Vagina (tissue), 2 donors: ENCODE measurements at regions not wholly inside any gene's neighbourhood (a gene's known extent, or its start where the extent isn't known, plus 50 kb on each side); places are given as distances from the start of the nearest gene placed in this dataset.
"Not testable (repeated sequence)": the region's sequence is repeated elsewhere in the genome, so short reads cannot be mapped to it uniquely, and the experiment has no call there.

Experiments
- DNase-seq, 2 donors: peaks; one replicate each; pipeline ENCODE4 v3.0.0-alpha.2; 2017; ENCODE audit errors: extremely low spot score in 2 of 2
- H3K27ac ChIP-seq: fragments of 200-600 bp; sonication (generic); one replicate; pipeline ENCODE4 v1.5.1; 2019
- H3K27me3 ChIP-seq: fragments of 200-600 bp; sonication (generic); one replicate; pipeline ENCODE4 v1.5.1; 2019
- H3K36me3 ChIP-seq, 2 donors: fragments of 200-600 bp; sonication (generic); one replicate each; pipeline ENCODE4 v1.5.1; 2017 to 2019
- H3K4me1 ChIP-seq: fragments of 200-600 bp; sonication (generic); one replicate; pipeline ENCODE4 v1.5.1; 2019
- H3K4me3 ChIP-seq, 2 donors: fragments of 200-600 bp; sonication (generic); 1 replicate in 1 of 2; 2 replicates in 1 of 2; pipeline ENCODE4 v1.5.1; 2016 to 2019
- H3K9me3 ChIP-seq: fragments of 200-600 bp; sonication (generic); one replicate; pipeline ENCODE4 v1.5.1; 2019
- CTCF ChIP-seq, 3 experiments: fragments of 450-650 bp in 2 of 3; fragments of 200-600 bp in 1 of 3; sonication (generic) in 1 of 3; IDR thresholded peaks; one replicate each; pipeline ENCODE4 v1.5.1; 2017 to 2019; ENCODE audit warnings: antibody characterized with exemption in 3 of 3, mild to moderate bottlenecking in 2 of 3, moderate library complexity in 2 of 3
- POLR2A ChIP-seq, 2 donors: fragments of 450-650 bp; IDR thresholded peaks; one replicate each; pipeline ENCODE4 v1.6.1; 2017; ENCODE audit warnings: antibody characterized with exemption in 2 of 2, mild to moderate bottlenecking in 2 of 2, moderate library complexity in 2 of 2
- POLR2AphosphoS5 ChIP-seq, 2 donors: sonication (generic); formaldehyde crosslinking; IDR thresholded peaks; one replicate each; pipeline ENCODE4 v1.9.0; 2017; ENCODE audit warnings: antibody characterized with exemption in 2 of 2, mild to moderate bottlenecking in 2 of 2, low read depth in 1 of 2; ENCODE audit not compliant: insufficient read depth in 1 of 2
- intact Hi-C: fragments of 100-400 bp; cut with DNase I; formaldehyde crosslinking; loops from one replicate; pipeline ENCODE4 v1.15.1; 2023

GRCh38 chr5:50547303-50547702, 106.2 kb upstream of the EMB start:
- TF ChIP-seq CTCF (IDR thresholded peaks at IDR 0.05), result no peak

GRCh38 chr5:50550267-50550666, 109.2 kb upstream of the EMB start:
- Histone ChIP-seq H3K9me3 (no peaks in the 10 kb centered on the region), H3K27ac (no peak overlapping the region), H3K4me1 (no peaks in the 10 kb centered on the region), H3K36me3 (no peaks in the 10 kb centered on the region), H3K4me3 (no peak overlapping the region), H3K27me3 (no peaks in the 10 kb centered on the region)
- no peak for TF ChIP-seq POLR2A (IDR thresholded peaks at IDR 0.05)
- TF ChIP-seq POLR2AphosphoS5 (IDR thresholded peaks at IDR 0.05; ENCODE audit: insufficient read depth in 1 of 2, low read depth in 1 of 2), result no peak
- TF ChIP-seq CTCF (IDR thresholded peaks at IDR 0.05), result no peak
- intact Hi-C loops, result no loop called here
- DNase-seq, result no peak

More at GRCh38 chr5:50547303-50547702, 106.2 kb upstream of the EMB start:
- Histone ChIP-seq H3K9me3 (no peaks in the 10 kb centered on the region), H3K27ac (no peak overlapping the region), H3K4me3 (no peak overlapping the region), H3K36me3 (no peaks in the 10 kb centered on the region), H3K4me1 (no peaks in the 10 kb centered on the region), H3K27me3 (no peaks in the 10 kb centered on the region)
- intact Hi-C loops, result no loop called here
- no peak for DNase-seq

GRCh38 chr5:50550993-50551392, 109.9 kb upstream of the EMB start:
- H3K4me3 ChIP-seq, result no peak overlapping the region
- DNase-seq, result no peak

DNA sequence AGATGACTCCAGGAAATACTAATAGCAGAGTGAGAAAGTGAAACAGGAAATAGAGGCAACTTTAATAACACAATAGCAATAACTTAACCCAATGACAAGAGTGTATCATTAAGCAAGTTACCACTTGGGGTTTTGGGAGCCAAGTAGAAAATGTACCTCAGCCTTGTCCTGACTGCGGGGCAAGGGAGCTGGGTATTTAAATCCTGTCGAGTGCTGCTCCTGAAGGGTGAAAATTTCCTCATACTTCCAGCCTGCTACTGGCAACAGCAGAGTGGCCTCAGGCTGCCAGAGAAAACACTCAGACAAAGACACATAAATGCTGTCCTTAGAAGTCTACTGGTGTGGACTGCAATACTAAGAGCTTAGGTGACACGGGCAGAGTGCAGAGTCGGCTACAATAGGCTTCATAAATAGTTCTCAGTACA, 112.5 kb upstream of the EMB start:
- no peaks in the 10 kb centered on the region for H3K4me1 ChIP-seq
- H3K9me3 ChIP-seq, result no peaks in the 10 kb centered on the region
- no peak overlapping the region for H3K27ac ChIP-seq
- DNase-seq, result no peak
- TF ChIP-seq POLR2A (IDR thresholded peaks at IDR 0.05) (no peak), CTCF (IDR thresholded peaks at IDR 0.05) (no peak), POLR2AphosphoS5 (IDR thresholded peaks at IDR 0.05; ENCODE audit: insufficient read depth in 1 of 2, low read depth in 1 of 2) (no peak)
- H3K27me3 ChIP-seq, result no peaks in the 10 kb centered on the region
- no peak overlapping the region for H3K4me3 ChIP-seq
- intact Hi-C loops, result no loop called here
- H3K36me3 ChIP-seq, result no peaks in the 10 kb centered on the region

More at GRCh38 chr5:50550993-50551392, 109.9 kb upstream of the EMB start:
- TF ChIP-seq POLR2A (IDR thresholded peaks at IDR 0.05) (no peak), CTCF (IDR thresholded peaks at IDR 0.05) (no peak), POLR2AphosphoS5 (IDR thresholded peaks at IDR 0.05; ENCODE audit: insufficient read depth in 1 of 2, low read depth in 1 of 2) (no peak)
- Histone ChIP-seq H3K4me1 (no peaks in the 10 kb centered on the region), H3K36me3 (no peaks in the 10 kb centered on the region), H3K9me3 (no peaks in the 10 kb centered on the region), H3K27ac (no peak overlapping the region), H3K27me3 (no peaks in the 10 kb centered on the region)
- intact Hi-C loops, result no loop called here

GRCh38 chr5:50558640-50559039, 107.8 kb upstream of the PARP8 start:
- H3K27ac ChIP-seq, H3K4me3 ChIP-seq, H3K9me3 ChIP-seq, H3K27me3 ChIP-seq, intact Hi-C loops, H3K4me1 ChIP-seq, H3K36me3 ChIP-seq, DNase-seq: not testable (repeated sequence)

DNA sequence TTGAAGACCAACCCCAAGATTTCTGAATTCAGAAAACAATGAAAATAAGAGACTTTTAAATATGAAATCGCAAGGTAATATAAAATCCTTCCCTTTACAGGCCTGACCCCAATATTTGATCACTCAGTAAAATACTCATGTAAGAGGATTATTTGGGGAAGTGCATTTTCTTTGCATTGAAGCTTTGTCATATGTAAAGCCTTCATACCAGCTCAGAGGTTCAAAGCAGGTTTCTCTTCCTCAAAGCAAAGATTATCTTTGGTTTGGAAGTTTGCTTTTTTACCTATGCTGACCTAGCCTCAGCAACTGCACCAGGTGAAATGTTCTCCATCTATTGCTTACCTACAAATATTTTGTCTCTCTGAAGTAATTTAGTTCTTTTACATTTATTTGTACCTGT, 106.5 kb upstream of the PARP8 start:
- H3K4me3 ChIP-seq, result no peak overlapping the region
- intact Hi-C loops, result no loop called here
- H3K27me3 ChIP-seq, result no peaks in the 10 kb centered on the region
- TF ChIP-seq POLR2A (IDR thresholded peaks at IDR 0.05) (no peak), POLR2AphosphoS5 (IDR thresholded peaks at IDR 0.05; ENCODE audit: insufficient read depth in 1 of 2, low read depth in 1 of 2) (no peak), CTCF (IDR thresholded peaks at IDR 0.05) (no peak)
- no peak for DNase-seq
- H3K27ac ChIP-seq, result no peak overlapping the region
- H3K4me1 ChIP-seq, result no peaks in the 10 kb centered on the region
- no peaks in the 10 kb centered on the region for H3K9me3 ChIP-seq
- no peaks in the 10 kb centered on the region for H3K36me3 ChIP-seq
